ENCODE measurements at regions not wholly inside any gene's neighbourhood (a gene's known extent, or its start where the extent isn't known, plus 50 kb on each side); places are given as distances from the start of the nearest gene placed in this dataset.
A peak's percentile ranks its signal among the peaks of the same experiment; 100 is the strongest.
"Not testable (repeated sequence)": the region's sequence is repeated elsewhere in the genome, so short reads cannot be mapped to it uniquely, and the experiment has no call there.

GRCh38 chr12:112710414-112710813 lies 81.1 kb upstream of the RPH3A start:
- no peak for DNase-seq (ENCODE audit: low spot score)

GRCh38 chr12:112711026-112711425 lies 80.5 kb upstream of the RPH3A start:
- DNase-seq (ENCODE audit: low spot score) = no peak

GRCh38 chr12:112711507-112711906 lies 80.0 kb upstream of the RPH3A start:
- no peak for DNase-seq (ENCODE audit: low spot score)

GRCh38 chr12:112712751-112713150 lies 78.8 kb upstream of the RPH3A start:
- not testable (repeated sequence) for DNase-seq (ENCODE audit: low spot score)

- no peak for DNase-seq (ENCODE audit: low spot score)
Observed at GRCh38 chr12:112713471-112713870, 78.1 kb upstream of the RPH3A start.

GRCh38 chr12:112714166-112714710 lies 77.3 kb upstream of the RPH3A start:
- no peak for DNase-seq (ENCODE audit: low spot score)

- DNase-seq (ENCODE audit: low spot score) = peak; percentile 7
Observed at GRCh38 chr12:112716099-112717093, 75.2 kb upstream of the RPH3A start.

GRCh38 chr12:112728864-112729263 lies 62.7 kb upstream of the RPH3A start:
- DNase-seq (ENCODE audit: low spot score) = no peak

GRCh38 chr12:112734859-112735695 lies 56.5 kb upstream of the RPH3A start:
- DNase-seq (ENCODE audit: low spot score) = no peak

GRCh38 chr12:112738531-112738930 lies 53.0 kb upstream of the RPH3A start:
- no peak for DNase-seq (ENCODE audit: low spot score)

- DNase-seq (ENCODE audit: low spot score) = no peak
Observed at GRCh38 chr12:112740387-112740934, 51.1 kb upstream of the RPH3A start.

GRCh38 chr12:112741106-112741505 lies 50.4 kb upstream of the RPH3A start:
- DNase-seq (ENCODE audit: low spot score) = no peak
